GM19025 (cell line): ENCODE measurements at regions not wholly inside any gene's neighbourhood (a gene's known extent, or its start where the extent isn't known, plus 50 kb on each side); places are given as distances from the start of the nearest gene placed in this dataset.
"Not testable (repeated sequence)": the region's sequence is repeated elsewhere in the genome, so short reads cannot be mapped to it uniquely, and the experiment has no call there.

Experiments used
- ATAC-seq: cut with Tn5 transposase; IDR thresholded peaks from one replicate; pipeline ENCODE4 v1.9.1; 2021; ENCODE audit warnings: mild to moderate bottlenecking, low read depth, moderate library complexity; ENCODE audit not compliant: unreplicated experiment

DNA sequence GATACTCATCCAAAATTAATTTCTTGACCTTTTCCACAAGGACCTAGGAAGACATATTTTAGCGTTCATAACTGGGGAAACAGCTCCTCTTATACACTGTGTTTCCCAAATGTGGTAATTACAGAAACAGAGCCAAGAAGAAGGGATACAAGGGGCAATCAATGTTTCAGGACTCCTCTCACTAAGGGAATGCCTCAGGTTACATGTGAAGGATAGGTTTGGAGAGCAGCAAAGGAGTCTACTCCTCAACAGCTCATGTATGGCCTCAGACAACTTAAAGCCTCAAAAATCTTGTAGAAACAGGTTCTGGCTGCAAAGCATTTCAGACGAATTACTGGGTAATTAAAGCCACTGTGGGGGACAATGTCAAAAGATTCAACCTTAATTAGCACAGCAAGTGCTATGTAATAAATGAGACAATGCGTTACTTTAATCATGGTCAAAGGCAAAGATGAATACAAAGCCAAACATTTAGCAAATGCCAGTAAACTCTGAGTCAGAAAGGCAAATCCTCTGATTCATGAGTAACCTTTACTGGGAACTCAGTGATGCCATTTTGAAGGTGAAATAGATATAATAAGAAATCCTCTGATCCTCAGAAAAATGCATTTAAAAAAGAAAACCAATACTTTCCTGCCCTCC is 1111.2 kb downstream of the TUSC7 start:
- no peak for ATAC-seq

- ATAC-seq, result no peak
Observed at GRCh38 chr3:117822416-117822815, 1112.8 kb downstream of the TUSC7 start.

DNA sequence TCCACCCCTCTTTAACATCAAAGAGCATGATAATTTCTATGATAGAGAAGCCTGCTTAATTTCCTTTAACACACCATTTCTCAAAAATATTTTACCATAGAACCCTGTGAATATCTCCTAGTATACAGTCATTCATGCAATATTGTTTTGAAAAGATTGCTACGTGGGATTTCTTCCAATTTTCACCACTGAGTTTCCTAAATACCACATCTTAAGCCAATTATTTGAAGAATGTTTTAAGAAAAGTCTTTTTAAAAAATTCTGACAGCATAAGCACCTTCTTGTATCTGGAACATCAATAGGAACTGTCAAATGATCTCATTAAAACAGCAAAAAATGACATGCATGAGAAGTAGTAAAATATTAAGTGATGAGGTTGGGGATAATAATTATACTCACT is 1126.7 kb downstream of the TUSC7 start:
- ATAC-seq, result no peak

DNA sequence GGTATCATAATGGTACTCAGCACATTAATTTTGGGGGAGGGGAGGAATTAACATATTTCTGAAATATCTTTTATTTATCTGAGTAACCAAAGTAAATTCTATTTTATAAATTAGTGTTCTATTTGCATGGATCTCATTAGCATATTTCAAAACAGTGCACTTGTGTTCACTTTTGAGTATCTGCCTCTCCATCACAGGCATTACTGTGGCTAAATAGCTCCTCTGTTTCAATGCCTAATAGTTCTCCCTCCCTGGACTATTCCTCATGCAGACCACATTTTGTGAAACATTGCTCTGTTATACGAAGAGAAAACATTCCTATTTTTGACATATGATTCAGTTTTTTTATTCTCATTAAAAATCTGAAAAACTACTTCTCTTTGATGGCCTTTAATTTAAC is 1127.8 kb downstream of the TUSC7 start:
- no peak for ATAC-seq

DNA sequence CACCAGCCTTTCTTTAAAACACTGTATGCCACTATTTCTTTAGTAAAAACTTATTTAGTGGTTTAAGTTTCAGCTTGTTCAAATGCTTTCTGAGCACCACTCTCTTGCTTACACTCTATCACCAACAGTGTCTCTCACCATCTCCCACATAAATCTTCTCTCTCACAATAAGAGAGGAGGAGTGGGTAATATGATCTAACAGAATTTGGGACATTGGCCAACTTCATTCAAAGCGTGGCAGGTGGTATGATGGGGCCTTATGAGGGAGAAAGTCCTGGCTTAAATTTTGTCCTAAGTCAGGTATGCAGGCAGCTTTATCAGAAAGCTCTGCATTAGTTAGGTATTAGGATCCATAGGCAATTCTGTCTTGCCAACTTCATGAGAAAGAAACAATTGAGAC is 1132.5 kb downstream of the TUSC7 start:
- no peak for ATAC-seq

GRCh38 chr3:117843356-117843755 is 1133.8 kb downstream of the TUSC7 start:
- no peak for ATAC-seq

- ATAC-seq, result no peak
Observed at GRCh38 chr3:117844676-117845075, 1135.1 kb downstream of the TUSC7 start.

- no peak for ATAC-seq
Observed at GRCh38 chr3:117846238-117846637, 1136.7 kb downstream of the TUSC7 start.

- no peak for ATAC-seq
Observed at GRCh38 chr3:117848606-117849005, 1139.0 kb downstream of the TUSC7 start.

- ATAC-seq, result no peak
Observed at GRCh38 chr3:117853923-117854668, 1144.5 kb downstream of the TUSC7 start.

- no peak for ATAC-seq
Observed at GRCh38 chr3:117856354-117856753, 1146.8 kb downstream of the TUSC7 start.

DNA sequence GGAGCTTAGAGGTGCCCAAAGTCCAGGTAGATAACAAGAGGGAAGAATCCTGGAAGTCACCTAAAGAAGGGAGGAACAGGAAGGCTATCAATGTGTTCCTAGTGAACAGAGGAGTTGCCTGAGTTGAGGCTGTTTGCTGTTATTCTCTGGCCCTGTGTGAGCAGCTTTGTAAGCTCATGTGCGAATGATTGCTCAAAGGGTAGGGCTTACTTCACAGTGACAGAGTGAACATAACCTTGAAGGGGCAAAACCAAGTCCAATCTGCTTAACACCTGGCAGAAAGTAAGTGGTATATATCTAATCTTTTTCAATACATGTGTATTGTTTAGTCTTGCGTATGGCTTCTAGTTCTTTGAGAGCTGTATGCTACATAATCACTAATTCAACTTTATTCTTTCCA is 1153.6 kb downstream of the TUSC7 start:
- ATAC-seq, result no peak

DNA sequence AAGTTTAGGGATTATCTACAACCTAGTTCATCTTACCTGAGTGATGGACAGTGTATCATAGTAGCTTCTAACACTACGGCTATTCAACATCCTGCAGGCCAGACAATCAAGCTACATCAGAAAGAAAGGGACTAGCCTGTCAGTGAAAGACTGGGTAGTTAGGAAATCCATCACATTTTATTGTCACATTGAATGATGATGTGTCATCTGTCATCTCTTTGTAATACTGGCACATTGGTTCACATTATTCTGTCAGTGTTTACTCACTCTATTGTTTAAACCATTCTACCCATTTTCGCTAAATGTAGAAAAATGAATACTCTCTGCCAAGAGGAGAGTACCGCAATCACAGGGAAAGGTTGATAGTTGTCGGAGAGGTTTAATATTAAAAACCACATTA is 1155.8 kb downstream of the TUSC7 start:
- no peak for ATAC-seq

GRCh38 chr3:117868766-117869165 is 1159.2 kb downstream of the TUSC7 start:
- ATAC-seq, result no peak

DNA sequence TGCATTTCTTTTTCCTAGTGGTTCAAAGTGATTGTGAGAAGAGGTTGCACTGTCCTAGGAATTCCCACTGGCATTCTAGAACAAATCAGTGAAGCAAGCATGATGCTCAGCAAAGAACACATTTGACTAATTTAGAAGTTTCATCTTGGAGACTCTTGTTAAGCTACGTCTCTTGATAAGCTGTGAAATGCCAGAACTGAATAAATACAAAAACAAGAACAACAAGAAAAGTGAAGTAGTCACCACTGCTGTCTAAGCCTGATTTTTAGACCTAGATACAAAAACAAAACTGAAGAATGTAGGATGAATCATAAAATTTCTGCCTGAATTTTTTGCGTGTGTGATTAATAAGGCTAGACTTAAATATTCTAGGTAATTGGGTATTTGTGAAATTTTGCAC is 1162.4 kb downstream of the TUSC7 start:
- no peak for ATAC-seq

DNA sequence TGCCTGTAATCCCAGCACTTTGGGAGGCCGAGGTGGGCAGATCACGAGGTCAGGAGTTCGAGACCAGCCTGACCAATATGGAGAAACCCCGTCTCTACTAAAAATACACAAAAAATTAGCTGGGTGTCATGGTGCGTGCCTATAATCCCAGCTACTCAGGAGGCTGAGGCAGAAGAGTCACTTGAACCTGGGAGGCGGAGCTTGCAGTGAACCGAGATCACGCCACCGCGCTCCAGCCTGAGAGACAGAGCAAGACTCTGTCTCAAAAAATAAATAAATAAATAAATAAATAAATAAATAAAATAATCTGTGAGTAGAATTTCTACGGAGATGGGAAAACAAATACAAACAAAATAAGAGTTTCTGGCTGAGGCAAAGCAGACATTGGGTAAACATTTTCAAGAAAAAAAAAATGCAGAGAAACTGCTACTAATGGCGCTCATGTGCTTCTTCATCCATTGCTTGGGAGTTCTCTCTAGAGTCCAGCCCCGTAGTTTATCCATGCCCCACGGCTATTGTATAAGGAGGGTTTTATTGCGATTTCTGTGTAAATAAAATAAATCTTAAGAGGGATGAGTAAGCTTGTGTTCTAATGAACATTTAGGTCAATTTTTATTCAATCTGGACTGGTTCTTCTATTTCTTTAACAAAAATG is 1161.9 kb downstream of the IGSF11 start:
- ATAC-seq, result not testable (repeated sequence)

DNA sequence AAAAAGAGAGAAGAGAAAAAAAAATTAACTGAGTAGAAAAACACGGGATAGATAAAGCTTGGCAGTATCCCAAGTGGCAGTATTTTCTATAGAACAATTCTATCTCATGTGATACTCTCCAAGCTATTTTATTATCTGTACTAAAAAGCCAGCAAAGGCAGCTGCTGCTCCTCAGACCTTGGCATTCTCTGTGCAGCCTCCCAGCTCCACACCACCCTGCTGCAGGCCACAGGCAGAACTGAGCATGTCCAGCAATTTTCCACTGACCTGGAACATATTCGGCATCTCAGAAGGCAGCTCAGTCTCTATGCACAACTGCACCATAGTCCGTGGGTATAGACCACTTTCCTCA is 1161.4 kb downstream of the IGSF11 start:
- no peak for ATAC-seq

DNA sequence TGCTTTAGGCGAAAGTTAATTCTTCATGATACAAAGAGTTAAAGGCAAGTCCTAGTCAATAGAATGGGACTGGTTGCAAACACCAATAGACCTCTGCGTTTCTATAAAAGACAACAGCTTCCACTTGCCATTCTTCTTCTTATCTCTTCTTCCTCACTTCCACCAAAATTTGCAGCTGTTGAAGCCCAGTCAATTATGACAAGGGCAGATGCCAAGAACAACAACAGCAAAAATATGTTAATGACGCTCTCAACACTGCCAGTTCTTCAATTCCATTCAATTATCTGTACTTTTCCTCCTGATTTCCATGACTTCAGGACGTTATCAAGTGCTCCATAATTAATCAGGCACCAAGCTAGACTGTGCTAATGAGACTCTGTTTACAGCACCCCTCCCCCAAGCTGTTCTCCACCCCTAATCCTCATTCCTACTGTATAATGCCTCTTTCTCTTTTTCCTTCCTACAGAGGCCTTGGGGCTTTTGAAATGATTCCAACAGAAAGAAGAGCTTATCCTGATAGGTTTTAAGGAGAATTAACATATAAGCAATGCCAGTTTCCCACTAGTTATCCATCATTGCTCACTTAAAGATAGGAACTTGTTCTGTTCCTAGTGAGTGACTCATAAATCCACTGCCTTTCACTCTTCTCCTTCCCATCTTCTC is 1160.5 kb downstream of the IGSF11 start:
- no peak for ATAC-seq

GRCh38 chr3:117874904-117875874 is 1159.5 kb downstream of the IGSF11 start:
- ATAC-seq, result no peak

DNA sequence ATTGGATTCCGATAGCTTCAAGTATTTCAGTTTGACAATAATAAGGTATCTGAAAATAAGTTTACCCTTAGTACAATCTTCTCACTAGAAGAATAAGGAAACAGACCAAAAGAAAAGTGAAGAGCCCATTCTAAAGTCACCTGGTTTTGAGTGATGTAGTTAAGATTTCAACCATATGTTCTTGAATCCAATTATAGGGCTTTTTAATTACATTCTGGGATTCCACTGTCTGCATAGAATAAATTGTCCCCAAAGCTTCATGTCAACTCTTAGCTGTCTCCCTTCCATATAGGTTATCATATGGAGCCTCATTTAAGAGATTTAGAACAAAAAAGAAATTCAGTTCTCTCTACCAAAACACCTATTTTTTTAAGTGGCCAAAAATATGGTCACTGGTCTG is 1158.8 kb downstream of the IGSF11 start:
- no peak for ATAC-seq
